Upper lobe of left lung (tissue), 4 donors: ENCODE measurements at regions not wholly inside any gene's neighbourhood (a gene's known extent, or its start where the extent isn't known, plus 50 kb on each side); places are given as distances from the start of the nearest gene placed in this dataset.

Experiments
- CTCF ChIP-seq, 6 experiments: fragments of 450-650 bp in 4 of 6; fragments of 200-600 bp in 2 of 6; sonication (generic) in 2 of 6; IDR thresholded peaks; one replicate each; pipeline ENCODE4 v1.5.1; 2016 to 2019; ENCODE audit warnings: antibody characterized with exemption in 6 of 6
- EP300 ChIP-seq, 4 donors: sonication (generic); formaldehyde crosslinking; IDR thresholded peaks; one replicate each; pipeline ENCODE4 v1.5.1; 2017; ENCODE audit warnings: antibody characterized with exemption in 4 of 4, control low read depth in 2 of 4
- POLR2A ChIP-seq, 4 donors: fragments of 450-650 bp; IDR thresholded peaks; one replicate each; pipeline ENCODE4 v1.5.1; 2016 to 2017; ENCODE audit warnings: antibody characterized with exemption in 4 of 4, mild to moderate bottlenecking in 2 of 4

GRCh38 chr5:10099548-10099947 lies 150.1 kb downstream of the ATPSCKMT start:
- no peak for TF ChIP-seq POLR2A (IDR thresholded peaks at IDR 0.05)
- no peak for TF ChIP-seq CTCF (IDR thresholded peaks at IDR 0.05)
- no peak for TF ChIP-seq EP300 (IDR thresholded peaks at IDR 0.05)
